ENCODE measurements at regions not wholly inside any gene's neighbourhood (a gene's known extent, or its start where the extent isn't known, plus 50 kb on each side); places are given as distances from the start of the nearest gene placed in this dataset.
"Not testable (repeated sequence)": the region's sequence is repeated elsewhere in the genome, so short reads cannot be mapped to it uniquely, and the experiment has no call there.

DNA sequence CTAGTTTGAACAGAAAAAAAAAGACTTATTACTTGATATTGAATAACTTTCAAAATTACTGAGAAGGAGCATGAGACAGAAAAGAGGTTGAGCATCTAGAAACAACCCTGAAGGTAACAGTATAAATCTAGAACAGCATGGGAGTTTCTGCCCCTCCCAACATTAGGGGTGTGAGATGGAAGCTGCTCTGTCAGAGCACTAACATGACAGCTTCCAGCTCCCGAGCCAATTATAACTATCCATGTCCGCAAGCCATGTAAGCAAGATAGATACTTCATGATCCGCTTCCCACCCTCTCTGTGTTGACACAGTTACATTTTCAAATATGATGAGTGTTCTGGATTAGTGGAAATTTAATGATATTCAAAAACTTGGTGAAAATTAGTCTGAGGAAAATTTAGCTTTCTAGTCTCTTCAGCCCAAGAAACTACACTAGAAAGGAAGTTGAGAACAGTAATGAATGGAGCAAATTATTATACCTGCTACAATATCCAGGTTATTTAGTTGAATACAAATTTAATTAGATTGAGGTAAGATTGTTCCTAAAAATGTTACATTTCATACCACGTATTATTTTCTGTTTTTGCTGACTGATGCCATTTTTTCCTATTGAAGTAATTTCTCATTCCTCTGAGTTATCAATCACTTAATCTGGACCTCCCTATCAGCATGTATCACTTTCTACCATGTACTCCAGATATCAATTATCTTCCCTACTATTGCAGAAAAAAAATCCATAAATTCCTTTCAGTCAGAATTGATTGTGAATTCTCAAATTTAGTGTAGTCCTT, 129.3 kb upstream of the SLIT2 start:
- no peak for DNase-seq (ENCODE audit: low read depth)

DNA sequence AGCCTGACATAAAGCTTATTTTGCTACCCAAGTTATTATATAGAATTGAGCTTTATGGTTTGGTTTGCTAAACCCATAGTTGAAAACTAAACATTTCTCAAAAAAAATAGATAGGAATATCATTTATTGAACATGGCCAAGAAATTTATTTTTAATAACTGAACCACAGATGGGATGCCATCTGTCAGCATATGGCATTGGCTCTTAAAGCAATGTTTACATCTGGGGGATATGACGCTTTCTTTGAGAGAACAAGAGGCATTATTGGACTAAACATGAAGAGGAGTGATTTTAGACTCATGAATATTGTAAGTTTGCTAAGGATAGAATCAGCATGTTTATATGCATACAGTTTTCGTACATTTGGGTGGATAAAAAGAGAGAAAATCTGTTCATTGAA, 132.6 kb upstream of the SLIT2 start:
- no peak for DNase-seq (ENCODE audit: low read depth)

DNA sequence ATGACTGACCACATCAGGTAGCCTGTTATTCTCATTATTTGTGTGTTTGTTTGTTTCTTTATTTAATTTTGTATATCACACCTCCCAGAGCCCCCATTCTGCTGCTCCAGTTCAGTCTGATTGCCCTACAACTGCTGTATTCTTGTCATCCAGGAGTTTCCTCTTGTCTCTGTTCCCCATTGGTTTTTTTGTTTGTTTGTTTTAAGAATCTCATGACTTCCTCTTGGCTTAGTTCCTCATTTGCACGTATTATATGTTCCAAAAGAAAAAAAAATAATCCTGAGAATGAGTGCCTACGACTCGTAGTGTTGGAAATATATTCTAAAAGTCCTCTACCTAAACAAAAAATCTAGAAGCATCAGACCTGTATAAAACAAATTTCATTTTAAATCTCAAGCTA, 142.3 kb upstream of the SLIT2 start:
- DNase-seq (ENCODE audit: low read depth): no peak

DNA sequence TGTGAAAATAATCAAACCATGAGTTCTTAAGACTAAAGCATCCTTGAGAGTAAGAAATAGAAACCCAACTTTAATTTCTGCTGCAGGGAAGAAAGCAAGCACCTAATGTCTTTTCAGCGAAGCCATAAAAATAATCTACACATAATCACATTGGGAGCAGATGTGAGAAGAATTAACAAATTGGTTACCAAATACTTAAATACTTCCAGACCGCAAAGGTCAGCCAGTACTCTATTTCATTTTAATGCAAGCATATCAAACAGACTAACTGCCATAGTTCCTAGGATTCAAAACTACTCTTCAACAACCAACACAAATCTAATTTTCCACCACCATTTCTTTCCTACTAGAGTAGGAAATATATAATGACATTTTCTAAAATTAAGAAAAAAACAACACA, 144.8 kb upstream of the SLIT2 start:
- DNase-seq (ENCODE audit: low read depth): no peak

DNA sequence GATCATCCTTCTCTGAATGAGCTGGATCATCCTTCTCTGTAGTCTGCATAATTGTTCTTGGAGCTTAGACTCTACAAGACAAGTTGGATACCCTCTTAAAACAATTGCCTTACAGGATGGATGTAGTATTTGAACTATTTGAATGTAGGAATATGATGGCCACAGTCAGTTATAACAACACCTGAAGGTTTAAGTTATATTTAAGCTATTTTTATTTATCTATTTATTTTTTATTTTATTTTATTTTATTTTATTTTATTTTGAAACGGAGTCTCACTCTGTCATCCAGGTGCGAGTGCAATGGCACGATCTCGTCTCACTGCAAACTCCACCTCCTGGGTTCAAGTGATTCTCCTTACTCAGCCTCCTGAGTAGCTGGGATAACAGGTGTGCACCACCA, 149.9 kb upstream of the SLIT2 start:
- DNase-seq (ENCODE audit: low read depth): no peak

DNA sequence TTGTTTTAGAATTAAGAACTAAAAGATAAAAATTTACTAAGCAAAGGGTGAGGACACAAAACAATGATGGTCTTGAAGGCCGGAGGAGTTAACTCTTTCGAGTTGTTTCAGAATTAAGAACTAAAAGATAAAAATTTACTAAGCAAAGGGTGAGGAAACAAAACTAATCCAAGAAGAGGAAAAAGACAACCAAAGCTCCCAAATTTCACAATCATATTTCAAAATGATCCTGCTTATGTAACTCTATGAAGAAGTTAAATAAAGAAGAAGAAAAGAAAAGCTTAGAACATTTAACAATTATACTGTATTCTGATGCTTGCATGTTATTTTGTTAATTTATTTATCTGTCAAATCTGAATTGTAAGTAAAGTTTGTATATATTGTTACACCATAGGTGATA, 154.8 kb upstream of the SLIT2 start:
- no peak for DNase-seq (ENCODE audit: low read depth)

DNA sequence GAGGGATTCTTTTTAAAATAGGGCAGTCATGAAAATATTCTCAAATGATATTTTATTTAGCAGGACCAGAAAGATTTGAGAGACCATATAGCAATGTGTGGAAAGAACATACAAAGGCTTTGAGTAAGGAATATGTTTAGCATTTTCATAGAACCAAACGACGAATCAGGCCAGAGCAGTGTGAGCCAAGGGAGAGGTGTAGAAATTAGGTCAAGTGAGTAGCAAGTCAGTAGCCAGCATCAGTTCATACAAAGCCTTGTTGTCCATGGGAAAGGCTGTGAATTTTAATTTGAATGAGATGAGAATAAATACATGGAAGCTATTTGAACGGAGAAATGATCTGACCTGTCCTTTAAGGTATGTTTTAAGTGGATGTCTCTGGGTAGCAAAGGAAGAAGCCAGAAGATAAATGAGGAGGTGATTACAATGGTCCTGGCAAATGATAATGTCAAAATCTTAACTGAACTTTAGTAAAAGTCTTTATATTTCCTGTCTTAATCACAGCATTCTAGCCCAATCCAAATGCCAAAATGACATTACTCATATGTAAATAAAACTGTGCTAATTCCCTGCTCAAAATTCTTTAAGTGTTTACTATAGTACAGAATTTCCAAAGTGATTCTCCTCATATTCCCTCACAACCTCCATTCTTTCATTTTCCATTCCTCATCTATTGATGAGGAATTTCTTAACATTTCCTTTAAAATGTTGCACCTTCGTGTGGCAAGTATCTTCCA, 155.7 kb upstream of the SLIT2 start:
- no peak for DNase-seq (ENCODE audit: low read depth)

DNA sequence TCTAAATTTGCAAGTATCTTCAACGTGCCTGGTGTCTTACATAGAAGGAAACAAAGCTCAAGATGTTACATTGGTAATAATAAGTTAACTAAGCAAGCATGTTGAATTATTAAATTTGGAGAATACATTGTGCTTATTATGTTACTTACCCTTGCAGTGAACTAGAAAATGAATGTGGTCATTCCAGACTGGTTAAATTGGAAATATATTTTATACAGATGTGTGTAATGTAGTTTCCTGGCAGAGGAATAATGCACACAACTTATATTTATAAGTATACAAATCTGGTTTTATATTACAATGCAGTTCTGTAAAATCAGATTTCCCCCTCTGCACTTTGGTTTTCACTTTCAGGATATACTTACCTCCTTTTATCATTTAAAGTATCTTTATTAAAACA, 159.9 kb upstream of the SLIT2 start:
- DNase-seq (ENCODE audit: low read depth): no peak

DNA sequence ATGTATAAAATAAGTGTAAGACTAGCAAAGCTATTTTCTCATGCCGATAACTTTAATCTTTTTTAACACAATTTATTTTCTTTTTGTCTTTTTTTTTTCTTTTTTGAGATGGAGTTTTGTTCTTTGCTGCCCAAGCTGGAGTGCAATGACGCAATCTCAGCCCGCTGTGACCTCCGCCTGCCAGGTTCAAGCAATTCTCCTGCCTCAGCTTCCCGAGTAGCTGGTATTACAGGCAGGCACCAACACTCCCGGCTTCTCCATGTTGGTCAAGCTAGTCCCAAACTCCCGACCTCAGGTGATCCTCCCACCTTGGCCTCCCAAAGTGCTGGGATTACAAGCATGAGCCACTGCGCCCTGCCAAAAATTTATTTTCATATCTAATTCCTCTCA, 164.2 kb upstream of the SLIT2 start:
- no peak for DNase-seq (ENCODE audit: low read depth)

DNA sequence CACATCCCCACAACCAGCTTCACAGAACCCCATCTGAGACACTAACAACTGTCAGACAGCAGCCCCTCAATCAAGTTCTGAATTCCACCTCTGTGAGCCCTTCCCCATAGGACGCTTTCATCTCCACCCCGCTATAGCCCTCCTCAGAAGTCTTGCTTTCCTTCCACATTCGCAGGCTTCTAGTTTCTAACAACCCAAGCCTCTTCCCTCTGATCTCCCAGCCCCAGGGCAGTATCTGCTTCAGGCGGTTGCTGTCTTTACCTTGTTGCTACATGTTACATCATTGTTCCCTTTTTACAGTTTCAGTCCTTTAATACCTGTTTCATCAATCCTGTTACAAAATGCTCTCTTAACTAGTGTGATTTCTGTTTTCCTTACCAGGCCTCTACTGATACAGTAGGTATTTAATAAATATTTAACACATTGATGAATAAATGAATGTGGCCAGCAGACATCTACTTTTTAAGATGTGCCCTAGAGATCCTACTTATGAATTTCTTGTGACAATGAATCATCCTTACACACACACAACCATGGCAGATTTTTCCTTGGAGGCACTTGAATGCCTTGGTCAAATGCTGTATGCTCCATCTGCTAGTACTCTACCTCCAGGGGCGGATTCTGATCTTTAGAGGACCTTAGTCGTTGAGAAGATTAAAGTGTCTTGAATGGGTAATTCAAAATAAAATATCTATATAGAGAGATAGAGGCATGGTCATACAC, 164.7 kb upstream of the SLIT2 start:
- no peak for DNase-seq (ENCODE audit: low read depth)

DNA sequence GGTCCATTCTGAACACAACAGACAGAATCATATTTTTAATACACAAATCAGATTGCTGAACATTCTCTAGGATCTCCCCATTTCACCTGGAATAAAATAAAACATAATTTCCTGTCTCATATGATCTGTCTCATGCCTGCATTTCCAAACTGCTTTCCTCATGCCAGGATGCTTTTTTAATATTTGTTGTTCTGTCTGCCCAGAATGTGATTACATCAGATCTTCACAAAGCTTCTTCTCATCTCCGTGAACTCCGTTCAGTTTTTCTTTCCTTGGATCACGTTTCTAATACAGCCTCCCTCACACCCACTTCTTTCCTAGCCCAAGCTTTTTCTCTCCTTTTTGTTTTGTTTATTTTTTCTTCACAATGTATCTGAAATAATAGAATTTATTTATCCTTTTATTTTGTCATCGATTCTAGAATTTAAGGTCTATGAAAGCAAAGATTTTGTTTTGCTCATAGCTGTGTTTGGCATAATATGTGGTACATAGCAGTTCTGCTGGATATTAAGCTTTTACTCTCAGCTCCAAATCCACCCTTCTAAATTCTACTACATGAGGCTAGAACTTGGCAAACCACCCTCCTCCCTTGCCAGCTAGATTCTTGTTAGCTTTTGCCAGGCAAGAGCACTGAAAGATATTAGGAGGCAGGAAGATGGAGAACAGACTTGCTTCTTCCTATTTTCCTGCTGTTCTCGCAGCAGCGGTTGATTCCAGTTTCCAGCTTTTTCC, 165.5 kb upstream of the SLIT2 start:
- no peak for DNase-seq (ENCODE audit: low read depth)

DNA sequence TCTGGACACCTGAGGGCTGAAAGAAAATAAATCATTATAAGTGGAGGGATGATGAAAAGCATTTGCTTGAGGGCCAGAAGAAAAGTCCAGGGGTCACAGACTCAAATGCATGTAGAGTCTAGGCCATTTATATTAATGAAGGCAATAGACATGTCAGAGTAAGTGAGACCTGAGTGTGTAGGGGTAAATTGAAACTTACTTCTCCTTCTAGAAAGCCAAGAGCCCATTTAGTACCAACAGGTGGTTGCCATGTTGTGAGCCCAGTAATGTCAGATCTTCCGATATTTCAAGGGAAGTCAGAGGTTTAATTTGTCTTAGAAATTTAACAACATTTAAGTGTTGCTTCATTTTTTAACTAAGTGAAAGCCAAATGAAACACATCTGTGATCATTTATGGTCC, 166.1 kb upstream of the SLIT2 start:
- no peak for DNase-seq (ENCODE audit: low read depth)

DNA sequence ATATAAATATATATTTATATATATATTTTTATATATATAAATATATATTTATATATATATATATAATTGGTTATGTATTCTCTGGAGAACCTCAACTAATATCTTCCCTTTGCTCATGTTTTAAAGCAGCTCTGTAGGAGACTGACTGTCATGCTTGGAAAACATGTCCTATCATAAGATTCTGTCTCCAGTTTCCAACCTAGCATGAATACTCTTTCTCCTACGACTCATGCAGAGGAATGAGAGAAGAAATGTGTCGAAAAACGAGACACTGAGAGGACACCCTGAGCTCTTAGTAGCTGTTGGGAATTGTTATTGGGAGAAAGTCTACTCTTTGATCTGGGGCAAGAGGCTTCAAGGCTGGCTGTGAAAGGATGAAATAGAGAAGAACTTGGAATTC, 166.5 kb upstream of the SLIT2 start:
- no peak for DNase-seq (ENCODE audit: low read depth)

DNA sequence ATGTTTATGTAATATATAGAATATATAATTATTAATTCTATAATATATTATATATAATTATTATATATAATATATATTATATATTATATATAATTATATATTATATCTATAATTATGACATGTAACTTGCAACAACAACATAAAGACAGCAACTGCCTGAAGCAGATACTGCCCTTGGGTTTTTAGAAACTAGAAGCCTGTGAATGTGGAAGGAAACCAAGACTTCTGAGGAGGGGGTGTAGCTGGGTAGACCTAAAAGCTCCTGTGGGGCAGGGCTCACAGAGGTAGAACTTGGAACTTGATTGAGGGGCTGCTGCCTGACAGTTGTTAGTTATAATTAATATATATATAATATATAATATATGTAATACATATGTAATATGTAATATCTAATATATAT, 167.2 kb upstream of the SLIT2 start:
- no peak for DNase-seq (ENCODE audit: low read depth)

DNA sequence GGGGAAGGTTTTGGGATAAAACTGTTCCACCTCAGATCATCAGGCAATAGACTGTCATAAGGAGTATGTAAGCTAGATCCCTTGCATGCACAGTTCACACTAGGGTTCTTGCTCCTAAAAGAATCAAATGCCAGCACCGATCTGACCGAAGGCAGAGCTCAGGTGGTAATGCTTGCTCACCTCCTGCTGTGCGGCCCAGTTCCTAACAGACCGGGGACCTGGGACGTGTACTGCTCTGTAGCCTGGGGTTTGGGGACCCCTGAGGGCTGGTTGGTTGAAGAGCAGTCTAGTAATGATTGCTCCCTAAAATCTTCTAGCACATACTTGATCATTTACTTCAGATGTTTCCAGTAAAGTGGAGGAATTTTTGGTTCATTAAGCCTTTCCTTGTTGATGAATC, 173.1 kb upstream of the SLIT2 start:
- no peak for DNase-seq (ENCODE audit: low read depth)

DNA sequence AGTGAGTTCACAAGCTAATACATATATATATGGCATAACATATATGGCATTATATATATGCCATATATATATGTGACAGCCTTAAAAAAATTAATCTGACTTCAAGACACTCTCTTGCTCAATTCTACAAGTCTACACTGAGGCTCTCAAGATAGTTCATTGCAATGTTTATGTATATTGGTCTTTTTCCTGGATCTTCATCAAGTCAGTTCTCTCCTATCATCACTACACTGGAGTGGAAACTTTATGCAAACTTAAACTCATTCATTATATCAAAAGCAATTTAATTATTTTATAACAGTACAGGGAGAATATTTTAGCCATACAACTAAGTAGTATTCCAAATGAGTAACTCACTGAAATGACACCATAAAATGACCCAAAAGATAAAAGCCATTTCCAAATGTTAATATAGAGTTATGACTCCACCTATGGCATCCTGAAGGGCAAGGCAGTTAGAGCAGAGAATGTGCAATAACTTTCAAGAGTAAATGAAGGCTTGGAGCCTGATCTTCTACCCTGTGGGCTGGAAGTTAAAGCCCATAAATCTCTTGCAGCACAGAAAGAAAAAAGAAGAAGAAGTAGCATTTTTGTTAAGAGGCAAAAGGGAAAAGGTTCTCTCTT, 176.3 kb upstream of the SLIT2 start:
- no peak for DNase-seq (ENCODE audit: low read depth)

DNA sequence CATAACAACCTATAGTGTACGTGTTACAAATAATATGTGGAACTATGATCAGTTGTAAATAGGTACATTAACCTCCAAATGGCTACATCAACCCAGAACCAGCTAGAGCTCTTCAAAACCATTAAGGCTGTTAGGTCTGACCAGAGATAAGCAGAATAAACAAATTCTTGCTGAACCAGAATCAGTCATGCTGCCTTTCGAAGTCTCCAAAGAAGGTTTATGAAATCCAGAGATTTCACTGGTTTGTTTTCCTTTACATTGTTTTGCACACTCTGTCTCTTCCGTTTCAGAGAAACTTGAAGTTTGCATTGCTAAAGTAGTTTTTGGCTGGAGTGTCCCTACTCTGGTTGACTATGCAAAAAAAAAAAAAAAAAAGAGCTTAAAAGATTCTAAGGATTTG, 177.3 kb upstream of the SLIT2 start:
- DNase-seq (ENCODE audit: low read depth): no peak

DNA sequence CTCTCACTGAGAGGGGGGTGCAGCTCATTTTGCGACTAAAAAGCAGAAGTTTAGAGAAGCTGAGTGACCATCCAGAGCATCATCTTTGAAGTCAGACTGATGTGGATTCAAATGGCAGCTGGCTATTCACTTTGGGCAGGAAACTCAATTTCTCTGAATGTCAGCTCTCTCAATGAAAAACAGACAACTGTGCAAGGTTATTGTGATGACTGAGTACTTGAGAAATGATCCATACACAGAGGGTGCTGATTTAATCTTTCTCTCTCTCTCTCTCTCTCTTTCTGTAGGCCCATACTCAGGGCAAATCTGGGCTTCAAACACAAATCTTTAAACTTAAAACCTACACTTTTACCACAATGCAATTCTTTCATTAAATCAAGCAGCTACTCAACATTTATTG, 185.8 kb upstream of the SLIT2 start:
- no peak for DNase-seq (ENCODE audit: low read depth)

DNA sequence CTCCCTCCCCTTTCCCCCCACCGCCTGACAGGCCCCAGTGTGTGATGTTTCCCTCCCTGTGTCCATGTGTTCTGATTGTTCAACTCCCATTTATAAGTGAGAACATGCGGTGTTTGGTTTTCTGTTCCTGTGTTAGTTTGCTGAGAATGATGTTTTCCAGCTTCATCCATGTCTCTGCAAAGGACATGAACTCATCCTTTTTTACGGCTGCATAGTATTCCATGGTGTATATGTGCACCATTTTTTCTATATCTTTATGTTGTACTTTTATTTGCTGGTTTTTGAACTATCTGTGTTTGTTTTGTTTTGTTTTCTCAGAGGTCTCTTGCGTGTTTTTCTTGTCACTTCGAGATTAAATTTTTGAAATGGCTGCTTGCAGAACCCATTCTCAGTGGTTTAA, 188.8 kb upstream of the SLIT2 start:
- not testable (repeated sequence) for DNase-seq (ENCODE audit: low read depth)

DNA sequence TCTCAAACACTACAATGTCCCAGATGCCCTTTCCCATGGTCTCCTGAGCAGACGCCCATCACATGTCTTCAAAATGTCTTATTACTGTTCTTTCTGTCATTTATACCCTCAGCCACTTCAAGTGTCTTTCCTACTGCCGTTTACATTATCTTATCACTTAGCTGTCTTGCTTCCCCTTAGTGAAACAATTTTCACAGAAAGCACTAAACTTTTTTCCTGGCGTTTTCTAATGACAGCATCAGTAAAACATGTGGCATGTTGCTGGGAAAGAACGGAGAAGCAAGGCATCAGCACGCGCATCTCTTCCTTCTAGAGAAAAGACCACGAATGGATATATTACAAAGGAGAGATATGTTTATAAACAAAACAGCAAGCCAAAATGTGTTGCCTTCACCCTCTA, 189.7 kb upstream of the SLIT2 start:
- no peak for DNase-seq (ENCODE audit: low read depth)

DNA sequence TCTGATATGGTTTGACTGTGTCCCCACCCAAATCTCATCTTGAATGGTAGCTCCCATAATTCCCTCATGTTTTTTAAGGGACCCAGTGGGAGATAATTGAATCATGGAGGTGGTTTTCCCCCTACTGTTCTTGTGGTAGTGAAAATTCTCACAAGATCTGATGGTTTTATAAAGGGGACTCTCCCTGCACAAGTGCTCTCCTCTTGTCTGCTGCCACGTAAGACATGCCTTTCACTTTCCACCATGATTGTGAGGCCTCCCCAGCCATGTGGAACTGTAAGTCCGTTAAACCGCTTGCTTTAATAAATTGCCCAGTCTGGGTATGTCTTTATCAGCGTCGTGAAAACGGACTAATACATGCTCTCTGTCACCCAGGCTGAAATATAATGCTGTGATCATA, 200.9 kb upstream of the SLIT2 start:
- no peak for DNase-seq (ENCODE audit: low read depth)

DNA sequence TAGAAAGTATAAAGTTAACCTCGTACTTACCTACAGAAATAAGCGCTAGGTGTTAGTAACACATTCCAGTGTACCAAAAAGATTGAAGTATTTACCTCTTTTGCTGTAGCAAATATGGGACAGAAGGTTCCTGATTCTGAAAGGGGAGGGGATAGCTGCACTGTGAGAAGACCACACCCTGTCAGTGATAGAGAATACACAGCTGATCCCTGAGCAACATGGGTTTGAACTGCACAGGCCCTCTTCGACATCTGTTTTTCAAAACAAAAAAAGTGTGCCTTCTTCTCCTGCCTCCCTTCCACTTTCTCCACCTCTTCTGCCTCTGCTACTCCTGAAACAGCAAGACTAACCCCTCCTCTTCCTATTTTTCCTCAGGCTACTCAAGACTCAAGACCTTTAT, 201.8 kb upstream of the SLIT2 start:
- no peak for DNase-seq (ENCODE audit: low read depth)

Measured in stimulated activated CD8-positive, alpha-beta memory T cell treated with anti-CD3 and anti-CD28 coated beads, Interleukin-15, amount 100 ng/mL, for 1 hour (primary cell).